Endothelial cell of umbilical vein (primary cell): ENCODE measurements at regions not wholly inside any gene's neighbourhood (a gene's known extent, or its start where the extent isn't known, plus 50 kb on each side); places are given as distances from the start of the nearest gene placed in this dataset.

Experiments
- BruUV-seq: library from RNA; stranded (reverse); fragments of 400-500 nt; replicated peaks from 2 replicates; lab custom pipeline; 2021; lab: Mats Ljungman, UMichigan
- CTCF ChIA-PET: fragments of 300-600, 350-600 bp; sonication (Branson Sonifier 250); formaldehyde crosslinking; loops from one replicate; lab custom pipeline; 2021; ENCODE audit warnings: antibody characterized with exemption, inconsistent platforms; lab: Charles Lee
- POLR2A ChIA-PET: fragments of 300-600, 350-600 bp; sonication (Branson Sonifier 250); formaldehyde crosslinking; loops from one replicate; lab custom pipeline; 2021; ENCODE audit warnings: antibody characterized with exemption, inconsistent platforms; lab: Charles Lee
- DNase-seq: peaks from one replicate; pipeline ENCODE4 v3.0.0-alpha.2; 2011; ENCODE audit warnings: low read depth, low spot score
- FAIRE-seq: peaks from 2 replicates; lab custom pipeline; 2011; peaks lifted over from hg19 to GRCh38; lab: Jason Lieb, UNC
- H2AFZ ChIP-seq: 2 replicates; pipeline ENCODE4 v1.6.0; 2012; ENCODE audit warnings: low read depth, low read length, control low read depth, inconsistent platforms
- H3K27ac ChIP-seq: 2 replicates; pipeline ENCODE4 v1.5.1; 2011; ENCODE audit warnings: low read depth, mild to moderate bottlenecking, control low read depth, low read length, moderate library complexity; ENCODE audit not compliant: insufficient read depth
- H3K27me3 ChIP-seq, 2 experiments: 2 replicates each; pipeline versions ENCODE4 v1.6.0 to v1.6.1; 2011; ENCODE audit warnings: low read length in 2 of 2, mixed read lengths in 1 of 2; ENCODE audit not compliant: control insufficient read depth in 2 of 2, insufficient read depth in 2 of 2
- H3K36me3 ChIP-seq, 2 experiments: 2 replicates in 1 of 2; 3 replicates in 1 of 2; pipeline ENCODE4 v1.5.1; 2011; ENCODE audit warnings: low read length in 2 of 2, mild to moderate bottlenecking in 1 of 2, moderate library complexity in 1 of 2; ENCODE audit not compliant: control insufficient read depth in 2 of 2, insufficient read depth in 2 of 2; ENCODE audit errors: extremely low read depth in 1 of 2
- H3K4me1 ChIP-seq: 3 replicates; pipeline ENCODE4 v1.5.1; 2011; ENCODE audit warnings: mild to moderate bottlenecking, low read length; ENCODE audit not compliant: control insufficient read depth, insufficient read depth; ENCODE audit errors: extremely low read depth
- H3K4me2 ChIP-seq: 2 replicates; pipeline ENCODE4 v1.6.1; 2011; ENCODE audit warnings: low read length, control low read depth, mixed read lengths; ENCODE audit not compliant: insufficient read depth
- H3K4me3 ChIP-seq, 3 experiments: fragments of 200-600 bp in 1 of 3; sonication (generic), shearing (Covaris generic) in 1 of 3; replicated peaks in 1 of 3; 2 replicates each; pipeline ENCODE4 v1.5.1; 2011 to 2016; ENCODE audit warnings: control low read depth in 3 of 3, low read length in 3 of 3, mild to moderate bottlenecking in 2 of 3, inconsistent platforms in 1 of 3, low read depth in 1 of 3, moderate library complexity in 1 of 3; ENCODE audit not compliant: insufficient read depth in 1 of 3
- H3K79me2 ChIP-seq: 2 replicates; pipeline ENCODE4 v1.6.0; 2012; ENCODE audit warnings: low read length, inconsistent platforms; ENCODE audit not compliant: control insufficient read depth, insufficient read depth
- H3K9ac ChIP-seq: replicated peaks from 2 replicates; pipeline ENCODE3; 2011; ENCODE audit warnings: low read length, control low read depth; ENCODE audit not compliant: insufficient read depth; ENCODE audit errors: extremely low read depth
- H3K9me1 ChIP-seq: replicated peaks from 3 replicates; pipeline ENCODE4 v1.6.0; 2011; ENCODE audit warnings: mild to moderate bottlenecking, low read length; ENCODE audit not compliant: control insufficient read depth, insufficient read depth; ENCODE audit errors: extremely low read depth
- H3K9me3 ChIP-seq: replicated peaks from 2 replicates; pipeline ENCODE4 v1.5.1; 2012; ENCODE audit warnings: low read length, inconsistent platforms; ENCODE audit not compliant: control insufficient read depth, insufficient read depth
- H4K20me1 ChIP-seq: replicated peaks from 2 replicates; pipeline ENCODE3; 2011; ENCODE audit warnings: mild to moderate bottlenecking, low read length; ENCODE audit not compliant: control insufficient read depth, insufficient read depth; ENCODE audit errors: extremely low read depth
- CTCF ChIP-seq, 2 donors: IDR thresholded peaks; 1 replicate in 1 of 2; 2 replicates in 1 of 2; pipeline ENCODE4 v1.5.1; 2011; ENCODE audit warnings: low read length in 2 of 2, mild to moderate bottlenecking in 2 of 2, moderate library complexity in 2 of 2, control low read depth in 1 of 2, inconsistent platforms in 1 of 2, low read depth in 1 of 2; ENCODE audit not compliant: insufficient read depth in 1 of 2; ENCODE audit errors: extremely low read depth in 1 of 2
- EZH2 ChIP-seq: IDR thresholded peaks from 2 replicates; pipeline ENCODE4 v1.6.1; 2012; ENCODE audit warnings: borderline replicate concordance, low read depth, mild to moderate bottlenecking, moderate library complexity, low read length, inconsistent platforms; ENCODE audit not compliant: severe bottlenecking
- FOS ChIP-seq: IDR thresholded peaks from 2 replicates; pipeline ENCODE4 v1.6.1; 2011; ENCODE audit warnings: mild to moderate bottlenecking, low read length, moderate library complexity, borderline replicate concordance; ENCODE audit not compliant: insufficient read depth
- GATA2 ChIP-seq: IDR thresholded peaks from 2 replicates; pipeline ENCODE4 v1.7.0; 2011; ENCODE audit warnings: low read depth, mild to moderate bottlenecking, moderate library complexity, mixed read lengths, low read length; ENCODE audit not compliant: insufficient read length, insufficient read depth
- JUN ChIP-seq: IDR thresholded peaks from 2 replicates; pipeline ENCODE4 v1.6.1; 2011; ENCODE audit warnings: borderline replicate concordance, low read depth; ENCODE audit not compliant: insufficient read length, insufficient read depth
- MAX ChIP-seq: IDR thresholded peaks from 2 replicates; pipeline ENCODE4 v1.6.1; 2011; ENCODE audit not compliant: insufficient read depth, insufficient read length
- MYC ChIP-seq: IDR thresholded peaks from one replicate; pipeline ENCODE4 v1.6.1; 2011; ENCODE audit warnings: mild to moderate bottlenecking, low read depth, low read length
- POLR2A ChIP-seq: IDR thresholded peaks from 2 replicates; pipeline ENCODE4 v1.6.1; 2012; ENCODE audit warnings: low read depth, mild to moderate bottlenecking, control low read depth, low read length
- POLR2AphosphoS5 ChIP-seq: IDR thresholded peaks from 2 replicates; pipeline ENCODE4 v1.6.1; 2012; ENCODE audit warnings: low read depth, mild to moderate bottlenecking, control low read depth, low read length, moderate library complexity; ENCODE audit not compliant: insufficient read depth
- dilution Hi-C: fragments of 300-500 bp; cut with MboI; formaldehyde crosslinking; loops from one replicate; pipeline ENCODE4 v1.15.0; 2019; ENCODE audit warnings: low sequenced_read_pairs; ENCODE audit not compliant: extremely low pct_ligation_motif_present
- intact Hi-C: fragments of 100-400 bp; cut with micrococcal nuclease; formaldehyde crosslinking; loops from one replicate; pipeline ENCODE4 v1.10.0; 2022

DNA sequence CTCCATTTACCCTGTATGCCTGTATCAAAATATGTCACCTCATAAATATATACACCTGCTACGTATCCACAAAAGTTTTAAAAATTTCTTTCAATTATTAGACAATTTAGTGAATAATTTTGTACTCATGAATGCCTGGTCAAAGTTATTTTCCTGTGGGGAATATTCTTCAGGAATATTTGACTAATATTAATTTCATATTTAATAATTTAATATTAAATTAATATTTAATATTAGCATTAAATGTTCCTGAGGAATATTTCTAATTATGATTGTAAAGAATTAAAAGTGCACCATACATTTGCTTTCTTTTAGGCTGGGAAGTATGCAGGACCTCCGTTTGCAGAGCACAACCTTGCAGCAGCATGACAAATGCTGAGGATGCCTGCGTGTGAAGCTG lies 422.7 kb downstream of the C3orf38 start:
- BruUV-seq = no TSS peak
- no peaks in the 10 kb centered on the region for H3K36me3 ChIP-seq
- ChIA-PET POLR2A (no interaction called here), CTCF (no interaction called here)
- dilution Hi-C loops = no loop called here
- H3K4me3 ChIP-seq = no peak overlapping the region
- FAIRE-seq (no peak), DNase-seq (no peak)
- no peak overlapping the region for H2AFZ ChIP-seq
- H3K9me3 ChIP-seq = peaks cover 2% of the 10 kb centered on the region
- no peak overlapping the region for H3K4me2 ChIP-seq
- H3K79me2 ChIP-seq = no peaks in the 10 kb centered on the region
- H3K4me1 ChIP-seq = no peaks in the 10 kb centered on the region
- no peak for TF ChIP-seq JUN
- no peak for TF ChIP-seq EZH2
- no peak for TF ChIP-seq POLR2AphosphoS5
- no peak for TF ChIP-seq MAX
- no peak for TF ChIP-seq MYC
- no peak for TF ChIP-seq FOS
- no peak for TF ChIP-seq GATA2
- TF ChIP-seq CTCF (IDR thresholded peaks at IDR 0.05; ENCODE audit: extremely low read depth in 1 of 2, insufficient read depth in 1 of 2, low read depth in 1 of 2, low read length in 2 of 2) = no peak
- no peak for TF ChIP-seq POLR2A
- H4K20me1 ChIP-seq = no peaks in the 10 kb centered on the region
- intact Hi-C loops = no loop called here
- no peak overlapping the region for H3K27ac ChIP-seq
- H3K9me1 ChIP-seq = no peaks in the 10 kb centered on the region
- no peaks in the 10 kb centered on the region for H3K27me3 ChIP-seq
- no peak overlapping the region for H3K9ac ChIP-seq
